HAP-1 (cell line): ENCODE measurements at regions not wholly inside any gene's neighbourhood (a gene's known extent, or its start where the extent isn't known, plus 50 kb on each side); places are given as distances from the start of the nearest gene placed in this dataset.

ENCODE experiments used
- DNase-seq, 2 experiments: peaks; one replicate each; pipeline ENCODE4 v3.0.0-alpha.2; 2016 to 2020; ENCODE audit warnings: low spot score in 2 of 2
- H3K27me3 ChIP-seq: fragments of 250-450 bp; sonication (Bioruptor Pico); 2 replicates; pipeline ENCODE4 v1.5.1; 2020; ENCODE audit warnings: low read depth, mild to moderate bottlenecking, moderate library complexity
- H3K36me3 ChIP-seq: fragments of 250-450 bp; sonication (Bioruptor Pico); replicated peaks from 2 replicates; pipeline ENCODE4 v1.5.1; 2020; ENCODE audit warnings: mild to moderate bottlenecking
- H3K4me1 ChIP-seq: fragments of 250-450 bp; sonication (Bioruptor Pico); 2 replicates; pipeline ENCODE4 v1.5.1; 2020; ENCODE audit warnings: mild to moderate bottlenecking
- H3K4me3 ChIP-seq: fragments of 250-450 bp; sonication (Bioruptor Pico); 2 replicates; pipeline ENCODE4 v1.5.1; 2020; ENCODE audit warnings: mild to moderate bottlenecking, moderate library complexity
- H3K9me3 ChIP-seq: fragments of 250-450 bp; sonication (Bioruptor Pico); 2 replicates; pipeline ENCODE4 v1.5.1; 2020; ENCODE audit warnings: mild to moderate bottlenecking, moderate library complexity
- in situ Hi-C: fragments of 300-500 bp; cut with MboI; formaldehyde crosslinking; loops from 3 replicates; pipeline ENCODE4 v1.14.3; 2020; ENCODE audit warnings: low sequenced_read_pairs, inconsistent platforms, mixed read lengths

DNA sequence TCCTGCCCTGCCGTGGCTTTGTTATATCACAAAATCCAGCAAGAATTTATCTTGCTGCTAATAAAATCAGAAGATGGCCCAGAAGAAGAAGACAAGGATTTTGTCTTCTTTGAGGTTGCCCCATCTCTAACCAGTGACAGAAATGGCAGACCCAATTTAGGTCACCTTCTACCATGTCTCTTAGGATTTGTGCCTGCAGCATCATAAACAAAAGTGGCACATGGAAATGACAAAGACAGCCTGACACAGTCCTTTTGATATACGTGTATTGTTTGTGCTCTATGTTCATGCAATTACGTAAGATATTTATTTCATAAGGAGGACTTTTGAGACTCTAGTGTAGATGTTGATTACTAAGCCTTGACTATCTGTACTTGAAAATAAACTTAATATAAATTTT lies 135.9 kb upstream of the TMTC4 start:
- no peaks in the 10 kb centered on the region for H3K36me3 ChIP-seq
- no peak for DNase-seq
- H3K9me3 ChIP-seq = no peaks in the 10 kb centered on the region
- H3K4me3 ChIP-seq = no peak overlapping the region
- in situ Hi-C loops = no loop called here
- H3K27me3 ChIP-seq = no peaks in the 10 kb centered on the region
- H3K4me1 ChIP-seq = peaks cover 50% of the 10 kb centered on the region

DNA sequence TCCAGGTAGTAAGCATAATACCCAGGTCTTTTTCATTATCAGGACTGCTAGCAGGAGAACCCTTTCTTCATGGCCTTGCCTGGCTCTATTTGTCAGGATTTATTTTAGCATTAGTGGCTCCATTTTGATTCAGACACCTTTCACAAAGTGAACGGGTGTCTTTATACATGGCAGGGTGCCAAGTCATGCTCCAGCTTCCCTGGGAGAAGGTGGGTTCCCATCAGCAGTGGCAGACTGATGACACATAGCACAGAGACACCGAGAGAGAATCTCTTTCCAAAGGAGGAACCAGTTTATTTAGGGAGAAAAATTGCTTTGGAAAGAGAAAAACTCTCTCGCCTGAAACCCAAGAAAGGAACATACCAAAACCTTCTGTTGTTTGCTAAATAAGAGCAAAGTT lies 135.3 kb upstream of the TMTC4 start:
- Histone ChIP-seq H3K9me3 (no peaks in the 10 kb centered on the region), H3K4me3 (no peak overlapping the region), H3K4me1 (peaks cover 50% of the 10 kb centered on the region), H3K27me3 (no peaks in the 10 kb centered on the region), H3K36me3 (no peaks in the 10 kb centered on the region)
- in situ Hi-C loops = no loop called here
- no peak for DNase-seq

DNA sequence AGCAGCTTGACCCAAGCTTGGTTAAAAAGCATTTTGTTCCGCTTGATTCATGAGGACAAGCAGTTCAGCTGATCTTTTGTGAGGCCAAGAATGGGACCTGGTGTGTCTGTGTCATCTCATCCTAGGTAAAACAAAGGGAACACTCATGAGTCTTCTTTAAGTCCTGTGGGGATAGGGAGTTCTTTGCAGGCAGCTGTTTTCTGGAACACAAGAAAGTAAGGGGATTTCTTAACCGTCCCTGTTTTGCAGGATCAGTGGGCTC lies 134.5 kb upstream of the TMTC4 start:
- H3K4me3 ChIP-seq = no peak overlapping the region
- H3K27me3 ChIP-seq = no peaks in the 10 kb centered on the region
- no peak for DNase-seq
- in situ Hi-C loops = no loop called here
- H3K36me3 ChIP-seq = no peaks in the 10 kb centered on the region
- H3K9me3 ChIP-seq = no peaks in the 10 kb centered on the region
- peaks cover 50% of the 10 kb centered on the region for H3K4me1 ChIP-seq

DNA sequence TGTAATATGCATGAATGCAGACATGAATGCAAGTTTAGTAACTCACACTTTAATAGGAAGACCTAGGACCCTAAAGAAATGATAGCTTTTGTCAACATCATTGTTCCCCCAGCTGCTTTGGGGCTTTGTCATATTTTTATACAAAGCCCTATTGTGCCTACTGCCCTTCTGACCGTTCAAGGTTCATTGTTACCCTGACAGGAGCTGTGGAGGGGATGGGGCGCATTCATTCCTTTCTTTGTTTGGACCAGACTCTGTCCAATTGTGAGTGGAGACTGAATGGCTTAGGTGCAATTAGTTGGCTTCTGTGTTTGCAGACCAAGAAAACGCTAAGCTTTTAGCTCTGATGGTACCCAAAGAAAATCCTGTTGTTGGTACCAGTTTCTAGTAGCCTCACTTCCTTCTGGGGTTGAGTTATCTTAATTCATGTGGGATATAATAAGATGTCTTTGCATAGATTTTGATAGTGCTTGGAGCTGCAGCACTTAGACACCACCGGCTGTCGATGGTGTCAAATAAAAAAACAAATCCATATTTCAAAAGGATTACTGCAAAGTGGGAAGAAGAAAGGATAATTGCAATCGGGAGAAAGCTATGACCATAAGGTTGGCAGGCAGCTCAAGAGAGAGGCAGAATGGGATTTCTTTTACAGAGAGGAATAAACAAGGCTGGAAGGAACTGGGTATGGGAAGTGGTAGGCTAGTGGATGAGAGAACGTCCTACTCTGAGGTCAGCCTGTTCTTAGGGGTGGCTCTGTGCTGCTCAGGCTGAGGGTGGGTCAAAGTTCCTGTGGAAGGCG lies 133.9 kb upstream of the TMTC4 start:
- in situ Hi-C loops = no loop called here
- Histone ChIP-seq H3K27me3 (no peaks in the 10 kb centered on the region), H3K36me3 (no peaks in the 10 kb centered on the region)

DNA sequence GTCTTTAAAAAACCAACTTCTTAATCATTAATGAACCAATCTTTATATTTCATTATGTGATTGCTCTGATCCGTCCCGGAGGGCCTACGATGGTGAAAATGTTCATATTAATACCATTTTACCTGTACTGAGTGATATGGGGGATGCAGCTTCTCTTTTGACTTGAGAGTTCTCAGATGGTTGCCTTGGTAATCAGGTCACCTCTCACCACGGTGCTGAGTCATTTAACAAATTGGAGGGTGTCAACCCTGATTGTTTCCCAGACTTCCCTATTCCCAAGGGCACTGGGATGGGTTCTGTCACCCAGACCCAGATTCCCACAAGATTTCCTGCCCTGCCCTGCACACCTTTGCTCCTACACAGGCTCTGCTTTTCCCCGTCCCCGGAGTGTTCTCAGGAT lies 128.5 kb upstream of the TMTC4 start:
- Histone ChIP-seq H3K27me3 (no peaks in the 10 kb centered on the region), H3K9me3 (no peaks in the 10 kb centered on the region), H3K36me3 (no peaks in the 10 kb centered on the region), H3K4me1 (peaks cover 33% of the 10 kb centered on the region), H3K4me3 (no peak overlapping the region)
- in situ Hi-C loops = no loop called here
- DNase-seq = no peak

More for the DNA sequence above, 133.9 kb upstream of the TMTC4 start:
- DNase-seq = peak; percentile 78 to 91
- Histone ChIP-seq H3K4me1 (peaks cover 50% of the 10 kb centered on the region), H3K4me3 (no peak overlapping the region), H3K9me3 (no peaks in the 10 kb centered on the region)

DNA sequence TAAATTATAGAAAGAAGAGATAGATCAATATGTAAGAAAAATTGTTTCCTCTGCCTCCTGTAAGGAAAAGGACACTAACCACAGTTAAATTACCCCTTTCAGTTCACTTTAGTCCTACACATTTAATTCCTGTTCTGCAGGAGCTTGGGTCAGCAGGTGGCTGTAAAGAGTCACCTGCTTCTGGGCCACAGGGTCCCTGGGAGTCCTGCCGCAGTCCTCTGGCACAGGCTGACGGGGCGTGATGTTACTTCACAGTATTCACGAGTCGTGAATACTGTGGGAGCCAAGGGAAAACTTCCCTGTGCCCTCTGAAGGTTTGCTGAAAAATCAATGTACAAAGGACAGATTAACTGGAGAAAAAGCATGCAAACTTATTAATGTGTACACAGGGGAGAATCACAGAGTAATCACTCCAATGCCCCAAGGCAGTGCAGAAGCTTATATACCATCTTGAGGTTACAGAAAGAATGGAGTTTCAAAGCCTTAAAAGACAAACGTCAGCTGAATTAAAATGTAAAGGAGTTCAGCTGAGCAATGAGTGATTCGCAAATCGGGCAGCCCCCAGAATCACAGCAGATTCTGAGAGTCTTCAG lies 125.8 kb upstream of the TMTC4 start:
- H3K4me1 ChIP-seq = peaks cover 34% of the 10 kb centered on the region
- in situ Hi-C loops = no loop called here
- H3K36me3 ChIP-seq = no peaks in the 10 kb centered on the region
- no peaks in the 10 kb centered on the region for H3K9me3 ChIP-seq
- no peaks in the 10 kb centered on the region for H3K27me3 ChIP-seq
- H3K4me3 ChIP-seq = no peak overlapping the region
- DNase-seq = peak; percentile 62 to 83

DNA sequence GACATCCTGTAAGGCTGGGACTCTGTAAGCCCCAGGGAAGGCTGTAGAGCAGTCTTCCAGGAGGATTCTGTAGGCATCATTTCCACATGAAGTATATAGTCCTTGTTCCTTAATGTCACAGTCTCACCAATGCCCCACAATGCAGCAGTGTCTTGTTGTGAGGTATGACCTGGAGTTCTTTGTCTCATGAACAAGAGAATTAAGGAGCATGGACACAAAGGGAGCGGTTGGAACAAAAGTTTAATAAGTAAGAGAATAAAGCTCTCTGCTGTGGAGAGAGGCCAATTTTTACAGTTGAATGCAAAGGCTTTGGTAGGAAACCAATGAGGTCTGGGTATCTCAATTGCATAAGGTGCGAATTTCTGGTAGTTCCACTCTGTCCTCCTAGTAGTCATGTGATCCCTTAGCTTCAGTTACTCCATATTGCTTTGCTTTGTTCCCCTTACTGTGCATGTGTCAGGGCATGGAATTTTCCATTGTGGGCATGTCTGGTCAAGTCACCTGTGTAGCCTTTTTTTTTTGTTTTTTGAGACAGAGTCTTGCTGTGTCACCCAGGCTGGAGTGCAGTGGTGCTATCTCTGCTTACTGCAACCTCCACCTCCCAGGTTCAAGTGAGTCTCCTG lies 124.3 kb upstream of the TMTC4 start:
- Histone ChIP-seq H3K27me3 (no peaks in the 10 kb centered on the region), H3K36me3 (no peaks in the 10 kb centered on the region), H3K9me3 (no peaks in the 10 kb centered on the region), H3K4me3 (no peak overlapping the region), H3K4me1 (peaks cover 34% of the 10 kb centered on the region)
- in situ Hi-C loops = no loop called here
- DNase-seq = peak; percentile 61 to 89

DNA sequence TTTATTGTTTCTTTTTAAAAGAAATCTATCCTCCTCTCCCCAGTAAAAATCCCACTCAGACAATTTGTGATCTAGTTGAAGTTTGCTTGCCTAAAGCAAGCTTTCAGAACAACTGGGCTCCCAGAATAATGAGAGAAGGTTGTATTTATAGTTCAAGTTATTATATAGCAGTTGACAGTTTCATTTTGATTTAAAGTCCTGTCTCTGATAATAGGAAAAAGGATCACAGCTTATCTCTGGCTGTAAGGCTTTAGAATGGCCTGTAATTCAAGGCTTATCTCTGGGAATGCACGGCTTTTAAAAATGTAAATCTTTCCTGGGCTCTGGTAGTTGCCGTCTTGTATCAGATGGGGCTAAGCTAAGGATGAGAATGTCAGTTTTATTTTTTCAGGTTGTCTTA lies 123.3 kb upstream of the TMTC4 start:
- Histone ChIP-seq H3K4me3 (no peak overlapping the region), H3K9me3 (no peaks in the 10 kb centered on the region; the same call in 1 of the 2 replicates), H3K4me1 (peaks cover 34% of the 10 kb centered on the region), H3K27me3 (no peaks in the 10 kb centered on the region), H3K36me3 (no peaks in the 10 kb centered on the region)
- DNase-seq = peak in 1 of 2 experiments; percentile 71
- in situ Hi-C loops = no loop called here

DNA sequence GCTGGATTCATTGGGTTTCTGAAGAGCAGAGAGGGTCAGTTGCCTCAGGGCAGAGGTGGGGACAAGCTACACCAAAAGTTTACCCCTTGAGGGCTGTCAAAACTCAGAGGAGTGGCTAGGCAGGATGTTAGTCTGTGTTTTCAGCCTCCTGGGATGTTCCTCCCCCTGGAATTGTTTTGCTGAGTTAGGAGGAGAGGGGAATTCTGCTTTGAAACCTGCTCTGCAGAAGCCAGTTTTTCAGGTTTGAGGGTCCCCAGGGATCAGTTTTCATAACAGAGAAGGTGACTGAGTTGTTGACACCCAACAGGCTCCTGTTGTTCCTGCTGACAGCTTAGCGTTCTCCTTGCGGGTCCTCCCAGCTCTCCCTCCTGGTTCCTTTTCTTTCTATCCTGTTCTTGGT lies 121.9 kb upstream of the TMTC4 start:
- DNase-seq = no peak
- H3K4me3 ChIP-seq = no peak overlapping the region
- no peaks in the 10 kb centered on the region for H3K36me3 ChIP-seq
- H3K9me3 ChIP-seq = no peaks in the 10 kb centered on the region; the same call in 1 of the 2 replicates
- H3K27me3 ChIP-seq = no peaks in the 10 kb centered on the region
- in situ Hi-C loops = no loop called here
- H3K4me1 ChIP-seq = peaks cover 34% of the 10 kb centered on the region

DNA sequence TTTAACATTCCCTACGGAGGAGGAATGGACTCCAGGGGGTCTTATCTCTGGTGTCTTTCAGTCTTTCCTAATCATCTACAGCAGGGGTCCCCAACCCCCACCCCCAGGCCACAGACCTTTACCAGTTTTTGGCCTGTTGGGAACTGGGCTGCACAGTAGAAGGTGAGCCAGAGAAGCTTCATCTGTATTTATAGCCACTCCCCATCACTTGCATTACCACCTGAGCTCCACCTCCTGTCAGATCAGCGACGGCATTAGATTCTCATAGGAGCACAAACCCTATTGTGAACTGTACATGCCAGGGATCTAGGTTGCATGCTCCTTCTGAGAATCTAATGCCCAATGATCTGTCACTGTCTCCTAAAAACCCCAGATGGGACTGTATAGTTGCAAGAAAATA lies 120.0 kb upstream of the TMTC4 start:
- Histone ChIP-seq H3K36me3 (no peaks in the 10 kb centered on the region), H3K27me3 (no peaks in the 10 kb centered on the region), H3K9me3 (no peaks in the 10 kb centered on the region; the same call in 1 of the 2 replicates), H3K4me1 (peaks cover 20% of the 10 kb centered on the region), H3K4me3 (no peak overlapping the region)
- in situ Hi-C loops = no loop called here
- no peak for DNase-seq

DNA sequence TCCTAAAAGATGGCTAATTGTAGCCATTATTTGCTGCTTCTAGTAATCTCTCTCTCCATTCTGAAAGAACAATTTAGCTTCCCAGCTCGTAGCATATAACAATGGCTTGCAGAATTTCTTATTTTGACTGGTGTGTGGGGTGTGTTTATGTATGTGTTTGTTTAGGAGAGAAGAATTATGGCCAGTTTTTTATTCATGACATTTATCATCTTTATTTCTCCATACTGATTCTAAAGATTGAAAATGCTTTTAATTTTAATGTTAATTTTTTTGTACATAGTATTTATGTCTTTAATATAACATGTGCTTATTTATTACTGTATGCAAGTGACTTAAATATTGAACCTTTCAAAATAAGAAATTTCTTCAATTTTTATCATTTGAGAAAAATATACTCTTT lies 115.8 kb upstream of the TMTC4 start:
- Histone ChIP-seq H3K27me3 (peaks cover 4% of the 10 kb centered on the region; the same call in 1 of the 2 replicates), H3K4me3 (no peak overlapping the region), H3K4me1 (no peaks in the 10 kb centered on the region; the same call in 1 of the 2 replicates), H3K36me3 (no peaks in the 10 kb centered on the region), H3K9me3 (no peaks in the 10 kb centered on the region; the same call in 1 of the 2 replicates)
- in situ Hi-C loops = no loop called here
- no peak for DNase-seq

DNA sequence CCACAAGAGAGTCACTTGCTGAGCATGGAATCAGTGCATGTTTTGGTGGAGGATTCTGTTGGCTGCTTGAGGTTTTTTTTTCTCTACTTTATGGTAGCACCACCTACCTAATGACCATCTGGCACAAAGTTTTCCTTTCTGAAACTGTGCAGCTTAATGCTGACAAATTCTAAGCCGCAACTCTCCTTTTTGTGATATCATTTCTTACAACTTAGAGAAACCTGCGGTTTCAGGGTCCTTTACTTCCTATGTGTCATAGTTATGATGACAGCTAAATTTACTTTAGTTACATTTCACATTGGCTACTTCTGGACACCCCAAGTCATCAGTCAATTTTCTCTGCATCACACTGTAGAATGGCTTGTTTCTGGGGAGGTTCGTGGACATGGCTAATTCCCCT lies 115.4 kb upstream of the TMTC4 start:
- no peaks in the 10 kb centered on the region; the same call in 1 of the 2 replicates for H3K9me3 ChIP-seq
- no peak overlapping the region for H3K4me3 ChIP-seq
- in situ Hi-C loops = no loop called here
- peaks cover 4% of the 10 kb centered on the region; the same call in 1 of the 2 replicates for H3K27me3 ChIP-seq
- H3K4me1 ChIP-seq = no peaks in the 10 kb centered on the region; the same call in 1 of the 2 replicates
- H3K36me3 ChIP-seq = no peaks in the 10 kb centered on the region
- DNase-seq = no peak

DNA sequence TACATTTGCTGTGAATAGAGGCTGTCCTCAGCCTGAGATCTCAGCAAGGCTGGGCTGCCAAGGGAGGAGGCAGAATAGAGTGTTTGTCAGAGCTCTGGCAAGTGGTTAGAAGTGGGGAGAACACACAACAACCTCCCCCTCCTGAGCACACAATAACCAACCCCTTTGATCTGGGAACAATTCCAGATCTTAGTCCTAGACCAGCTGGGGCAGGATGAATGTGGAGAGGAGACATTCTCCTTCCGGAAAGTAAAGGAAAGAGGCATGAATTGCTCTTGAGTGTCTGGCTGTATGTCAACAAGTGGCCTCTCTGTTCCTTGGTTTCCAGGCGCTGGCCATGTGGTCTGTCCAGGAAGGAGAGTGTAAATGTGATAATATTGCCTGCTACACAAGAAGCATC lies 114.9 kb upstream of the TMTC4 start:
- in situ Hi-C loops = no loop called here
- H3K4me1 ChIP-seq = no peaks in the 10 kb centered on the region; the same call in 1 of the 2 replicates
- H3K36me3 ChIP-seq = no peaks in the 10 kb centered on the region
- no peak for DNase-seq
- no peaks in the 10 kb centered on the region; the same call in 1 of the 2 replicates for H3K9me3 ChIP-seq
- H3K4me3 ChIP-seq = no peak overlapping the region
- H3K27me3 ChIP-seq = peaks cover 4% of the 10 kb centered on the region; the same call in 1 of the 2 replicates

DNA sequence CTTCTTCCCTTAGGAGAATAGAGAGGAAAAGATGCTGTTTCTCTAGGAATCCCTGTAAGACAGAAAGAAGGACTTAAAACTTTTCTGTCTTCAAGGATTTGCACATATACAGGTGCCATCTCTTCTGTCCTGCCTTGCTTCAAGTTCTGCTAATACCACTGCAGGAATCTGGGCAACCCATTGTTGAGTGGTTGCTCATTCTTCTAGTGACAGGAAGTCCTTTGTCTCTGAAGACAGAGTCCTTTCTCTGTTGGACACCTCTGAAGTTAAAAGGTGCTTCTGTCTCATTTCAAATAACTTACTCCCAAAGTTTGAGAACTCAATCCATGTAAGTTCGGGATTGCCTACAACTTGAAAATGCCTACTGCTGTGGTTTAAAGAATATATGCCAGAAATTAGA lies 114.4 kb upstream of the TMTC4 start:
- DNase-seq = no peak
- in situ Hi-C loops = no loop called here

More for the DNA sequence above, 114.4 kb upstream of the TMTC4 start:
- Histone ChIP-seq H3K4me1 (no peaks in the 10 kb centered on the region; the same call in 1 of the 2 replicates), H3K9me3 (no peaks in the 10 kb centered on the region; the same call in 1 of the 2 replicates), H3K4me3 (no peak overlapping the region), H3K27me3 (peaks cover 4% of the 10 kb centered on the region; the same call in 1 of the 2 replicates), H3K36me3 (no peaks in the 10 kb centered on the region)
